GM23338 (cell line): ENCODE measurements at regions not wholly inside any gene's neighbourhood (a gene's known extent, or its start where the extent isn't known, plus 50 kb on each side); places are given as distances from the start of the nearest gene placed in this dataset.

Experiments used
- CREB1 ChIP-seq: fragments of 250-450 bp; sonication (Bioruptor Pico); IDR thresholded peaks from 2 replicates; pipeline ENCODE4 v1.5.0; 2020; ENCODE audit warnings: low read depth, mild to moderate bottlenecking, moderate library complexity
- CTCF ChIP-seq, 2 experiments: fragments of 200-600 bp in 1 of 2; sonication (generic) in 1 of 2; conservative IDR thresholded peaks; 2 replicates each; pipeline versions ENCODE4 v1.5.1 to v1.6.1; 2016 to 2017; ENCODE audit warnings: antibody characterized with exemption in 2 of 2, low read depth in 2 of 2, mild to moderate bottlenecking in 2 of 2, moderate library complexity in 1 of 2
- EZH2 ChIP-seq: fragments of 200-600 bp; sonication (generic); IDR thresholded peaks from one replicate; pipeline ENCODE4 v1.8.0; 2017; ENCODE audit warnings: antibody characterized with exemption, mild to moderate bottlenecking, low read depth; ENCODE audit not compliant: unreplicated experiment
- JUNB ChIP-seq: IDR thresholded peaks from one replicate; pipeline ENCODE4 v1.6.1; 2016; ENCODE audit warnings: antibody characterized with exemption; ENCODE audit not compliant: unreplicated experiment
- POLR2AphosphoS5 ChIP-seq: IDR thresholded peaks from 2 replicates; pipeline ENCODE4 v1.6.1; 2016; ENCODE audit warnings: antibody characterized with exemption, low read depth
- ZNF114 ChIP-seq: fragments of 250-450 bp; sonication (Bioruptor Pico); IDR thresholded peaks from 2 replicates; pipeline ENCODE4 v1.5.0; 2020; ENCODE audit warnings: mild to moderate bottlenecking, moderate library complexity

- TF ChIP-seq ZNF114 (CRISPR knock-in tag) (no peak), CREB1 (CRISPR knock-in tag) (no peak), CTCF (conservative IDR thresholded peaks at IDR 0.05; ENCODE audit: low read depth in 2 of 2) (no peak), JUNB (no peak), POLR2AphosphoS5 (no peak), EZH2 (no peak)
Measured at GRCh38 chr13:34048652-34049051, 230.7 kb downstream of the RFC3 start.
